NB4 (cell line): ENCODE measurements at regions not wholly inside any gene's neighbourhood (a gene's known extent, or its start where the extent isn't known, plus 50 kb on each side); places are given as distances from the start of the nearest gene placed in this dataset.

Source experiments
- DNase-seq: peaks from one replicate; pipeline ENCODE4 v3.0.0; 2010; ENCODE audit warnings: low read depth
- H3K4me3 ChIP-seq: one replicate; pipeline ENCODE4 v1.5.1; 2011; ENCODE audit warnings: mild to moderate bottlenecking, low read depth, low read length, moderate library complexity
- MYC ChIP-seq: IDR thresholded peaks from 2 replicates; pipeline ENCODE4 v1.6.1; 2011; ENCODE audit warnings: low read depth, low read length
- POLR2A ChIP-seq: IDR thresholded peaks from 2 replicates; pipeline ENCODE4 v1.6.1; 2011; ENCODE audit warnings: mild to moderate bottlenecking; ENCODE audit not compliant: insufficient read length; ENCODE audit errors: extremely low read depth
- TF ChIP-seq, protein P1 (sequence below): IDR thresholded peaks from 2 replicates; pipeline ENCODE4 v1.6.1; 2011; ENCODE audit warnings: low read depth, low read length
- TF ChIP-seq, protein P2 (sequence below): IDR thresholded peaks from one replicate; pipeline ENCODE4 v1.5.1; 2012; ENCODE audit warnings: low read depth, low read length

DNA sequence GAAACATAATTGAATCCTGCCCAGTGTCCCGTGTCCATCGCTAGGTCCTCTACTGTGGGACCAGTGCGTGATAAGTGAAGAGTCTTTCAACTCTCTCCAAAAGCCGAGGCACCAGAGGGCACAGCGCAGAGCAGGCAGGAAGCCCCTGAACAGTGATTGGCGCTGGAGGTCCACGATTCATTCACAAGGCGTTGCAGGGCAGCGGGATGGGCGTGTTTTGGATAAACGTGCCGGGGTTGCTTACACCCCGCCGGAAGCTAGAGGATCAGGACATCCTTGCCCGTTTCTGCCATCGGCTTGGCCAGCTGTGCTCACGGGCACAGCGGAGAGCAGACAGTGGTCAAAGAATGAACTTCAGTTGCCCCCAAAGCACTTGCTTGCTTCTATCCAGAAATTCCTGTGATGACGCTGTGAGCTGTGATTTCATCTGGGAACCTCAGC, 86.0 kb upstream of the PFKP start:
- TF ChIP-seq POLR2A: no peak
- TF ChIP-seq, protein P1, sequence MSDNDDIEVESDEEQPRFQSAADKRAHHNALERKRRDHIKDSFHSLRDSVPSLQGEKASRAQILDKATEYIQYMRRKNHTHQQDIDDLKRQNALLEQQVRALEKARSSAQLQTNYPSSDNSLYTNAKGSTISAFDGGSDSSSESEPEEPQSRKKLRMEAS: no peak
- TF ChIP-seq, protein P2, sequence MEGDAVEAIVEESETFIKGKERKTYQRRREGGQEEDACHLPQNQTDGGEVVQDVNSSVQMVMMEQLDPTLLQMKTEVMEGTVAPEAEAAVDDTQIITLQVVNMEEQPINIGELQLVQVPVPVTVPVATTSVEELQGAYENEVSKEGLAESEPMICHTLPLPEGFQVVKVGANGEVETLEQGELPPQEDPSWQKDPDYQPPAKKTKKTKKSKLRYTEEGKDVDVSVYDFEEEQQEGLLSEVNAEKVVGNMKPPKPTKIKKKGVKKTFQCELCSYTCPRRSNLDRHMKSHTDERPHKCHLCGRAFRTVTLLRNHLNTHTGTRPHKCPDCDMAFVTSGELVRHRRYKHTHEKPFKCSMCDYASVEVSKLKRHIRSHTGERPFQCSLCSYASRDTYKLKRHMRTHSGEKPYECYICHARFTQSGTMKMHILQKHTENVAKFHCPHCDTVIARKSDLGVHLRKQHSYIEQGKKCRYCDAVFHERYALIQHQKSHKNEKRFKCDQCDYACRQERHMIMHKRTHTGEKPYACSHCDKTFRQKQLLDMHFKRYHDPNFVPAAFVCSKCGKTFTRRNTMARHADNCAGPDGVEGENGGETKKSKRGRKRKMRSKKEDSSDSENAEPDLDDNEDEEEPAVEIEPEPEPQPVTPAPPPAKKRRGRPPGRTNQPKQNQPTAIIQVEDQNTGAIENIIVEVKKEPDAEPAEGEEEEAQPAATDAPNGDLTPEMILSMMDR: no peak
- TF ChIP-seq MYC: no peak
- no peak overlapping the region for H3K4me3 ChIP-seq
- no peak for DNase-seq

DNA sequence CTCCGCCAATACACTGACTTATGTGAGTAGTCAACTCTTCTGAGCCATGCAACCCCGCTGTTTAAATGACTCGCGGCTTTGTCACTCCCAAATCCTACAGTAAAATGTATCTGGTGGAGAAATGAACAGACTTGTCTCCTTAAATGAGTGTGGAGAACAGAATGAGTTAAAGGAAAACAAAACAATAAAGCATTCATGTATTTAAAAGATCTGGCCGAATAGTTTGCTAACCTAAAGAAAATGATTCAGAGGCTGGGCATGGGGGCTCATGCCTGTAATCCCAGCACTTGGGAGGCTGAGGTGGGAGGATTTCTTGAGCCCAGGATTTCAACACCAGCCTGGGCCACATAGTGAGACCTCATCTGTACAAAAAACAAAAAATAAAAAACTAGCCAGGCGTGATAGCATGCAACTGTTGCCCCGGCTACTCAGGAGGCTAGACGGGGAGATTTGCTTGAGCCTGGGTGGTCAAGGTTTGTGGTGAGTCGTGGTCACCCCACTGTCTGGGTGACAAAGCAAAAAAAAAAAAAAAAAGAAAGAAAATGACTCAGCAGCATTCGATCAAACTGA, 86.5 kb upstream of the PFKP start:
- DNase-seq: peak; percentile 25
- H3K4me3 ChIP-seq: no peak overlapping the region
- no peak for TF ChIP-seq POLR2A
- TF ChIP-seq, protein P2: no peak
- TF ChIP-seq, protein P1: no peak
- TF ChIP-seq MYC: no peak

DNA sequence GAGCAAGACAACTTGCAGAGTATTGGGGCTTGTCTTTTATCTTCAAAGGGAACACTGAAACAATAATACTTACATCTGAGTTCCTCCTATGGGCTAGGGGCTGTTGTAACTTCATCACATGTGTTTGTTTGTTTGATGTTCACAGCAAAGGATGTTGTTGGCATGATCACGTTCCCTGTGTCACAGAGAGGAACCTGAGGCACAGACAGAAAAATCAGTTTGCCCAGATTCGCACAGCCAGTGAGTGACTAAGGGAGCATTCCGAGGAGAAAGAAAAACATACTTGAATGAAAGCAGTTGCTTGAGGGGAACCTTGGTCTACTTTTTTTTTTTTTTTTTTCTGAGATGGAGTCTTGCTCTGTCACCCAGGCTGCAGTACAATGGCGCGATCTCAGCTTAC, 87.2 kb upstream of the PFKP start:
- DNase-seq: no peak
- H3K4me3 ChIP-seq: no peak overlapping the region
- TF ChIP-seq, protein P2: no peak
- TF ChIP-seq POLR2A: no peak
- TF ChIP-seq MYC: no peak

DNA sequence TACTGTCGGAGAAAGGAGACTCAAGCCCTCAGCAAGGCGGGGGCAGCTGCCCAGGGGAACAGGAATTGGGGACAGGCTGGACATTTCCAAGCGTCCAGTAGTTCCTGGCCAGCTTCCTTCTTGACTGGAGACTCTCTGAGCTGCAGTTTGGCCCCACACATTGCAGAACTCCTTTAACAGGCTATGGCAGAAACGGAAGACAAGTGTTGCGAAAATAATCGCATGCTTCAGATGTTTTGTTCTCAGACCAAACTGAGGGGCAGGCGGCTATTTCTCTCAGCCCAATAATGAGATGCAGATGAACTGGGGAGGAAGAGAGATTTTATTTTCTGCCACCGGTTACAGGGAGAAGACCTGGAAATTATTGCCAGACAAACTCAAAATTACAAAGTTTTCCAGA, 88.0 kb upstream of the PFKP start:
- TF ChIP-seq POLR2A: no peak
- TF ChIP-seq MYC: 0 out of 2 replicates have a peak, but pooled peaks have one; percentile 11
- TF ChIP-seq, protein P2: no peak
- TF ChIP-seq, protein P1: peak; percentile 12; the same call in 1 of the 2 replicates
- H3K4me3 ChIP-seq: no peak overlapping the region
- DNase-seq: peak; percentile 64

DNA sequence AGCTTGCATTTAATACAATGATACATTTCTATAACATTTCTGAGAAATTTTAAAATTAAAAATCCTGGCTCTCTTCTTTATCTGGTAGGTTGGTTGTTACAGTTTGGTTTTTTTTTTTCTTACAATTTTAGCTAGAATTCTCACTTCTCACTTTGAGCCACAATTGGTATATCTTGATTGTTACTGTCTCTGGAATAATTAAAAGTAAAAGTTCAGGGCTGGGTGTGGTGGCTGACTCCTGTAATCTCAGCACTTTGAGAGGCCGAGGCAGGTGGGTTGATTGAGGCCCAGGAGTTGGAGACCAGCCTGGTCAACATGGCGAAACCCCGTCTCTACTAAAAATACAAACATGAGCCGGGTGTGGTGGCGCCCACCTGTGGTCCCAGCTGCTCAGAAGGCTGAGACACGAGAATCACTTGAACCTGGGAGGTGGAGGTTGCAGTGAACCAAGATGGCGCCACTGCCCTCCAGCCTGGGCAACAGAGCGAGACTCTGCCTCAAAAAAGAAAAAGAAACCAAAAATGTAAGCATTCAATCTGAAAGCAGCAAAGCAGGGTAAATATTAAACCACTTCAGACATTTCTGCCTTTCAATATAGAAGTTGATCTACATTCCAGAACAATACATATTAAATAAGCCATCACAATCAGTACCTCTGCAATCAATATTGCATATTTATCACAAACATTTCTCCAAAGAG, 88.6 kb upstream of the PFKP start:
- no peak overlapping the region for H3K4me3 ChIP-seq
- TF ChIP-seq MYC: no peak
- no peak for TF ChIP-seq POLR2A
- TF ChIP-seq, protein P2: no peak
- no peak for DNase-seq

DNA sequence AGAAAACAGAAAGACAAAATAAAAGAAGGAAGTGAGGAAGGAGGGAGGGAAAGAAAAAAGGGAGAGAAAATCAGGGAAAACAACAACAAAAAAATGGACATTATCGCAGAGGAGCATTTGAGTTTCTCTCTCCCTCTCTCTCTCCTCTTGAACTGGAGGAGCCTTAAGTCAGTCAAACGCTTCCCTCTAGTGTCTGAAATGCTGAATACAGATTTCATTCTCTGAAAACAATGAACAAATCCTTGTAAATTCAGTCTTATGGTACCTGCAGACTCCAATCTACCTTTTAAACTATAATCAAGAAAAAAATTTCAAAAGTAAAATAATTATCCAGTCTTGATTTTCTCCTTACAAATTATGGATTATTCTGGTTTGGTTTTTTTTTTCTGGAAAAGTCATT, 89.2 kb upstream of the PFKP start:
- no peak overlapping the region for H3K4me3 ChIP-seq
- peak; percentile 63 for DNase-seq
- TF ChIP-seq, protein P1: no peak
- TF ChIP-seq, protein P2: peak; percentile 12
